ENCODE measurements at regions not wholly inside any gene's neighbourhood (a gene's known extent, or its start where the extent isn't known, plus 50 kb on each side); places are given as distances from the start of the nearest gene placed in this dataset.

DNA sequence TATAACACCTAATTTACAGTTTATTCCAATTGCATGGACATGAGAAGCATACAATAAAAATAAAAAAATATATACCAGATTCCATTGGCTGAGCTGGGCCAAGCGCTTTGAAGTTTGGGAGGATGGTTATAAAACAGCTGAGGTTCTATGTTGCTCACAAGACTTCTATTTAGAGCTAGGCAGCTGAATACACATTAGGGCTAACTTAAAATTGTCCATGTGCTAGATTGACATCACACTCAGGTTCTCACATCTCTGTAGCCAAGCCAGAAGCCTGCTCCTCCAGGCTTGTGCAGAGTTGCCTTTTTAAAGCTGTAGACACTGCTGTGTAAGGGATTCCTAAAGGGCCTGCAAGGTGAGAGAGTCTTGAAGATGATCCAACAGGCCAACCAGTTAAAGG is 871.1 kb upstream of the FANCL start:
- DNase-seq, result no peak

DNA sequence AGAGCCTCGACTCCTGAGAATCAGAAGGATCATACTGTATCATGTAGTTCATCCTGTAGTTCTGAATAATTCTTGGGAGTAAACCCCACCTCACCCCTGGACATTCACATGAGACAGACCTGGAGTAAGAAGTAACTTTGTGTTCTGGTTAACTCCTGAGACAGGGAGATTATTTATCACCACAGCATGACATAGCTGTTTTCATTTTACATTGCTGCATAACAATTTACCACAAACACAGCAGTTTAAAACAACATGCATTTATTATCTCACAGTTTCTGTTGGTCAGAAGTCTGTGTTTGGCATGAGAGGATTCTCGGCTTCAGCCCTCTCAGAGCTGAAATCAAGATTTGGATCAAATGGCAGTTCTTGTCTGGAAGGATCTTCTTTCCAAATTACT is 855.8 kb upstream of the FANCL start:
- Mint-ChIP-seq H3K36me3 (no peaks in the 10 kb centered on the region), H3K4me3 (no peak overlapping the region), H3K27me3 (ENCODE audit: low read depth in 3 of 3) (peaks cover 2 to 5% (median 4%) of the 10 kb centered on the region in 3 donors), H3K9me3 (peaks cover 3 to 51% (median 14%) of the 10 kb centered on the region in 6 donors), H3K4me1 (no peaks in the 10 kb centered on the region), H3K27ac (no peak overlapping the region)
- DNase-seq, result no peak

More for the DNA sequence above, 871.1 kb upstream of the FANCL start:
- Mint-ChIP-seq H3K27me3 (ENCODE audit: low read depth in 3 of 3) (peaks cover 0 to 2% (median 0%) of the 10 kb centered on the region in 3 donors), H3K27ac (no peak overlapping the region), H3K4me1 (no peaks in the 10 kb centered on the region), H3K9me3 (peaks cover 0 to 8% (median 1%) of the 10 kb centered on the region in 6 donors), H3K4me3 (no peak overlapping the region), H3K36me3 (peaks cover 0 to 3% (median 0%) of the 10 kb centered on the region in 3 donors)

DNA sequence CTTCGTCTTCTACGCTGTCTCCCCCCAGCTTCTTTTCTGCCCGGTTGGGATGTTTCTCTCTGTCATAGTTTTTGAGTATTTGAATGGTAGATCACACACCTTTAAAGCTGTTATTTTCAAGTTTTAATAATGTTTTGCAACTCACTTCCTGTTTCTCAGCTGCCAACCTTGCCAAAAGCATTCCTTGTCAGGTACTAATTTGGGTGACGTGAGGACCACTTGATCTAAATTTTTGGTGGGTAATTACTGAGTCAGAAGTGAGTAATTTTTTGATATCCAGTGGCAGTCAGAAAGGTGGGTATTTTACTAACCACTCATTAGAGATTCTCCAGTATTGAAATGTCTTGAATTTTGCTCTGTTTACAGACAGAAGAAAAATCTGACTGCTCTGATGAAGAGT is 852.4 kb upstream of the FANCL start:
- Mint-ChIP-seq H3K9me3 (peaks cover 3 to 41% (median 11%) of the 10 kb centered on the region in 6 donors), H3K4me3 (no peak overlapping the region), H3K27ac (no peak overlapping the region), H3K36me3 (no peaks in the 10 kb centered on the region), H3K4me1 (no peaks in the 10 kb centered on the region), H3K27me3 (ENCODE audit: low read depth in 3 of 3) (peaks cover 0 to 3% (median 1%) of the 10 kb centered on the region in 3 donors)
- no peak for DNase-seq

DNA sequence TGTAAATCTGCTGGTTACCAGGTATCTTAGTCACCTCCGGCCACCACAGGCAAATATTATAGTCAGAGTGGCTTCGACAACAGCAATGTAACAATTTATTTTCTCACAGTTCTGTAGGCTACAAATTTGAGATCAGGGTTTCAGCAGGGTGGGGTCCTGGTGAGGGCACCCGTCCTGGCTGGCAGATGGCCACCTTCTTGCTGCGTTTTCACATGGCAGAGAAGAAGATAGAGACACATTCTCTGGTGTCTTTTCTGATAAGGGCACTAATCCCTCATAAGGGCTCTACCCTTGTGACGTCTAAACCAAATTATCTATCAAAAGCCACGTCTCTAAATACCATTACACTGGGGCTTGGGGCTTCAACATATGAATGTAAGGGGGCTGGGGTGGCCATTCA is 843.2 kb upstream of the FANCL start:
- no peaks in the 10 kb centered on the region for H3K36me3 Mint-ChIP-seq
- H3K4me3 Mint-ChIP-seq, result no peak overlapping the region
- DNase-seq, result no peak
- H3K27me3 Mint-ChIP-seq (ENCODE audit: low read depth in 3 of 3), result no peaks in the 10 kb centered on the region
- peaks cover 0 to 11% (median 0%) of the 10 kb centered on the region in 6 donors for H3K9me3 Mint-ChIP-seq
- H3K4me1 Mint-ChIP-seq, result no peaks in the 10 kb centered on the region
- H3K27ac Mint-ChIP-seq, result no peak overlapping the region

DNA sequence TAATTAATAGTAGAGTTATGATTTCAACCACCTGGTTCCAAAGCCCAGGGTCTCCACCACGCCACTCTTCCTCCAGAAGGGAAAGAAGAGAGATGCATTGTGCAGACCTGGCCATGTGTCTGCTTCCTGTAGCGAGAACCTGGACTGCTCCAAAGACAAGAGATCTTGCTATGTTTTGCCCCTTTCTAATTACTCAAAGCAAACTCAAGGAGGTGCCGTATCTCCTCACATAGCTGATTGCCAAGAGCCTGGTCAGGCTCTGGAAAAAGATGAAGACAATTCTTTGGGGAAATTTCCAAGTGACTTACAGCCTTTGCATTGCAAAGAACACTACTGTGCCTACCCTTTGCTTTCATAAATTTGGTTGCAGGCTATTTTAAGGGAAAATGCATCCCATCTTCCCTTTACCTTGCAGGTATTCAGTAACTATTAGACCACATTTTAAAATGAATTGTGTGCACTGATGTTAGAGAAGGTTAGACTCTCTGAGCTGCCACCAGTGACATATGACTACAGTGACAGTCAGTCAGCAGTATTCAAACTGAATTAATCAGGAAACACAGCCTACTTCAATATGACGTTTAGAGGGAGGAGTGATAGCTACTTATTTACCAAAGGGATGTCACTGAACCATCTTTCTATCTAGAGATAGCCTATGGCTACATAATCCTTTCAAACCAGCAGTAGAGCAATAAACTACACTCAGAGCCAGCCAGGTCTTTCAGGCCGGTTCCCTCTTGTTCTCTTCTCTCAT is 842.1 kb upstream of the FANCL start:
- H3K27ac Mint-ChIP-seq, result no peak overlapping the region
- no peaks in the 10 kb centered on the region for H3K4me1 Mint-ChIP-seq
- no peak for DNase-seq
- H3K4me3 Mint-ChIP-seq, result no peak overlapping the region
- no peaks in the 10 kb centered on the region for H3K27me3 Mint-ChIP-seq (ENCODE audit: low read depth in 3 of 3)
- no peaks in the 10 kb centered on the region for H3K36me3 Mint-ChIP-seq
- peaks cover 0 to 18% (median 1%) of the 10 kb centered on the region in 6 donors for H3K9me3 Mint-ChIP-seq

DNA sequence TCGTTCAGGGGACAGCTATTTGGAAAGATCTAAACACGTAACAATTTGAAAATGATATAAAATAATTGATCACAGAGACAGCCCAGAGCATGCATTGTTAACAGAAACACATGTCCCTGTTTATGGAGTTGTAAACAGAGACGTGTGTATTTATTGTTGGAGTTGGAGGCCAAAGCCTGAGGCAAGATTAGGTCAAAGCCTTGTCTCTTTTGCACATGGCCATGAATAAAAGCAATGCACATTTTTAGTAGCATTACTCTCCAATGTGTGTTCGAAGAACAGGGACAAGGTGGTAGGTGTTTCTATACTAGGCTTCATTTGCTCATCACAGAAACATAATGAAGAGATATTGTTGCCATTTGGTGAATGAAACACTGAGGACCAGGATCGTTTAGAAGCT is 841.5 kb upstream of the FANCL start:
- H3K9me3 Mint-ChIP-seq, result peaks cover 0 to 18% (median 1%) of the 10 kb centered on the region in 6 donors
- no peak overlapping the region for H3K27ac Mint-ChIP-seq
- H3K27me3 Mint-ChIP-seq (ENCODE audit: low read depth in 3 of 3), result no peaks in the 10 kb centered on the region
- DNase-seq, result no peak
- H3K4me3 Mint-ChIP-seq, result no peak overlapping the region
- no peaks in the 10 kb centered on the region for H3K4me1 Mint-ChIP-seq
- no peaks in the 10 kb centered on the region for H3K36me3 Mint-ChIP-seq

DNA sequence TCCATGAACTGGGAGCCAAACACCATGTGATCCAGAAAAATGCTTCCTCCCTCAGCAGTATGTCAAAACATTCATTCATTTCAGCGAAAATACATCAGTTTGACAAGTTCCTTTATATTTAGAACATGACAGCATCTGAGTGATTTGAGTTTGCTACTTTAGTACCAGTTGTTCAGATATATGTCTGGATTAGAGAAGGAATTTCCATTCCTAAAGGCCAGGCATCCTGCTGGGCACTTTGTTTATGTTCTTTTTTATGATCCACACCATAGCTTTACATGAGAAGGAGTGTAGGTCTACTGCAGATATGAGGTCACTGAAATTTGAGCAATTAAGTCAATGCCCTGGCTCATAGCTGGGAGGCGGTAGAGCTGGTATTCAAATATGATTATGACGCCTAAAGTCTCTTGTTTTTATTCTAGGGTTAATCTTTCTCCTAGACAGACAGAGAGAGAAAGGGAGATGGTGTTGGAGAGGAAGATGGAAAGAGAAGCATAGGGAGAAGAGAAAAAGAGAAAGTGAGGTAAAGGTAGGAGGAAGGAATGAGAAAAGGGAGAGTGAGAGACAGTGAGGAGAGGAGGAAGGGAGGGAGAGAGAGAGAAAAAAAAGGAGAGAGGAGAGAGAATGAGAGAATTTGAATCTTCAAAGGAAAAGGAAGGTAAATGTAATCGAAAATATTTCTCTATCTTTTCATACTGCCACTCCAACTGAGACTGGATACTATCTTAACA is 839.5 kb upstream of the FANCL start:
- Mint-ChIP-seq H3K27me3 (ENCODE audit: low read depth in 3 of 3) (no peaks in the 10 kb centered on the region), H3K27ac (no peak overlapping the region), H3K36me3 (no peaks in the 10 kb centered on the region), H3K4me3 (no peak overlapping the region), H3K4me1 (no peaks in the 10 kb centered on the region), H3K9me3 (peaks cover 0 to 14% (median 1%) of the 10 kb centered on the region in 6 donors)
- no peak for DNase-seq

DNA sequence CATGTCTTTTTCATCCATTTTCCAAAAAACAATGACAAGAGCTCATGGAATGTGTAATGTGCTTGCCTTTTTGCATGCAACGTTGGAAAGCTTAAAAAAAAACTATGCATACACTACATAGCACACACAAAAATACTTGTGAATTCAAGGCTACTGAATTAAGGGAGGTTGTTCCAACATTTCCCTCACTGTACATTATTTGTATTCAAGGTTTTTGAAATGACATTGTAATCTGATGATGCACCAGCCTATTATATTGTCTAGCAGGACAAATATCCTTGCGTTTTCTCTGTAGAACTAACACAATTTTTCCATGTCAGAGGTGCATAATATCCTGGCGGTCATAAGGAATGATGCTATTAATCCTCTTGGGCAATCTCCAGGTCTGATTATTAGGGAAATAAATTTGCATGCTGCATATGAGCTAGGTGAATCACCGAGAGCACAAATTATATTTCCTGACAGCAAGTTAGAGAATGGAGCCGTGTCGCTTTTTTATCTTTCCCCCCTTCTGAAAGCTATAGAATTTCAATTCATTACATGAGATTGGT is 836.9 kb upstream of the FANCL start:
- H3K4me3 Mint-ChIP-seq, result no peak overlapping the region
- DNase-seq, result no peak
- peaks cover 0 to 14% (median 0%) of the 10 kb centered on the region in 6 donors for H3K9me3 Mint-ChIP-seq
- no peaks in the 10 kb centered on the region for H3K4me1 Mint-ChIP-seq
- H3K27me3 Mint-ChIP-seq (ENCODE audit: low read depth in 3 of 3), result no peaks in the 10 kb centered on the region
- no peaks in the 10 kb centered on the region for H3K36me3 Mint-ChIP-seq
- H3K27ac Mint-ChIP-seq, result no peak overlapping the region

DNA sequence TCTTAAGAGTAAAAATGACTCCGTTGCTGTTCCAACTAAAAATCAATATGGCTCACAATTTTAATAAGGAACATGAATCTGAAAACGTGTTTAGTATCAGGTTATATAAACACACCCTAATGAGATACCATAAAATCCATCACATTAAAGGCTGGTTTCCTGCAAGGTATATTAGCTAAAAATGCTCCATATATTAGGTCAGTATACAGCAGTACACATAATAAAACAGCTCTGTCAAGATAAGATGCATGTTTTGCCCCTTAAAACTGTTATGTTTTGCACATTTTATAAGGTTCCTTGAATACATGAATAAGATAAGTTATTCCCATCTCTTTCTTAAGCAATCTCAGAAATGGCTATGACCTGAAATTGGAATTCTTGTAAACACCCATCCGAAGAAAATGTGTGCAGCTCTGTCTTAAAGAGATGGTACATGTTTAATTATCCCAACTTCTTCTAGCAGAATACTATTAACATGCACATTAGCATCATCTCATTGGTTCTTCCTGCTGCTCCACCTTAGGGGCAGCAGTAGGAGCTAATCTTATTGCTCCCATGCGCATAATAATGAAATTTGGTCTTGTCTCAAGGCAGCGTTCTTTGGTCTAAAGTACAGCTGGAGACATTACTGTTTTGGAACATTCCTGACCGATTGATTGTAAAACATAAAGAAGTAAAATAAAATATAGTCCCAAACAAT is 836.1 kb upstream of the FANCL start:
- Mint-ChIP-seq H3K27me3 (ENCODE audit: low read depth in 3 of 3) (peaks cover 0 to 3% (median 2%) of the 10 kb centered on the region in 3 donors), H3K9me3 (peaks cover 0 to 17% (median 2%) of the 10 kb centered on the region in 6 donors), H3K4me3 (no peak overlapping the region), H3K36me3 (no peaks in the 10 kb centered on the region), H3K4me1 (no peaks in the 10 kb centered on the region), H3K27ac (no peak overlapping the region)
- no peak for DNase-seq

DNA sequence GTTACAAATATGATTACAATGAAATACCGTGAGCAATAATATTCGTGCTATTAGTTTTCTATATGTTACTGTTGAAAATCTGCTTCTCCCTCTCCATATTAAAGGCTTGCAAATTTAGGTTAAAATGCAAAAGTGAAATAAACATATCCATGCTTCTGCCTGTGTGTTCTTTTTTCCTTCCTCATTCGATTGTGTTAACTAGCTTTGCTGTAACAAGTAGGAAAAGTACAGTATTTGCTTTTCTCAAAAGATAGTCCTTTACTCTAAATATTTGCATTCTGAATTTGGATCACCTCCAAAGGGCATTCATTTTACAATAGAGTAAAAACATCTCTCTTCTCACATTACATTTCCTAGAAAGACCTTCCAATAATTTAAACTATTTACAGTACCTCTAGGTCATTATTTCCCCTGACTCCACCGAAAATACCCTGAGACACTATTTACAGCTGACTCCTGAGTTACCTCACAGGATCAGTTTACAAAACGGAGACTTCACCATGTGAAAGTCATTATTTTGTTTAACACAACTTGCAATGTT is 835.0 kb upstream of the FANCL start:
- no peaks in the 10 kb centered on the region for H3K4me1 Mint-ChIP-seq
- no peak for DNase-seq
- H3K27me3 Mint-ChIP-seq (ENCODE audit: low read depth in 3 of 3), result peaks cover 0 to 3% (median 2%) of the 10 kb centered on the region in 3 donors
- H3K36me3 Mint-ChIP-seq, result peaks cover 0 to 2% (median 0%) of the 10 kb centered on the region in 3 donors
- no peak overlapping the region for H3K27ac Mint-ChIP-seq
- peaks cover 2 to 18% (median 3%) of the 10 kb centered on the region in 6 donors for H3K9me3 Mint-ChIP-seq
- H3K4me3 Mint-ChIP-seq, result no peak overlapping the region

DNA sequence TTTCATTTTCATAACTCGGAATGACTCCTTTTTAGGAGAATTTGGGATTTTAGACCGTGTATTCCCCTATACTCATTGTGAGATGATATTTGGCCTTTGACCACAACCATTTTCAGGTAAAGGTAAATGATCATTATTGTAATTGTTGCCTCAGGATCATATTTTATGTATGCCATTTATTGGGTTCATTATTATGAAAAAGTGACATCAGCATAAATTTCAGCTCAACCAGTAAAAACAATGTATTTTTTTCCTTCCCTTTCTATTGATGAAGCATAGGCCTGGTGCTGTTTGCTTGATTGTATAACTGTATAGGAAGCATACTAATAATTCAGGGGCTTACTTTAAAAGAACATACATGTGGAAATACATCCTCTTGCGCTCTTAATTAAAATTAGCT is 832.9 kb upstream of the FANCL start:
- H3K27ac Mint-ChIP-seq, result no peak overlapping the region
- no peak for DNase-seq
- no peaks in the 10 kb centered on the region for H3K4me1 Mint-ChIP-seq
- no peak overlapping the region for H3K4me3 Mint-ChIP-seq
- peaks cover 0 to 3% (median 2%) of the 10 kb centered on the region in 3 donors for H3K27me3 Mint-ChIP-seq (ENCODE audit: low read depth in 3 of 3)
- peaks cover 0 to 3% (median 0%) of the 10 kb centered on the region in 3 donors for H3K36me3 Mint-ChIP-seq
- peaks cover 2 to 17% (median 7%) of the 10 kb centered on the region in 6 donors for H3K9me3 Mint-ChIP-seq

DNA sequence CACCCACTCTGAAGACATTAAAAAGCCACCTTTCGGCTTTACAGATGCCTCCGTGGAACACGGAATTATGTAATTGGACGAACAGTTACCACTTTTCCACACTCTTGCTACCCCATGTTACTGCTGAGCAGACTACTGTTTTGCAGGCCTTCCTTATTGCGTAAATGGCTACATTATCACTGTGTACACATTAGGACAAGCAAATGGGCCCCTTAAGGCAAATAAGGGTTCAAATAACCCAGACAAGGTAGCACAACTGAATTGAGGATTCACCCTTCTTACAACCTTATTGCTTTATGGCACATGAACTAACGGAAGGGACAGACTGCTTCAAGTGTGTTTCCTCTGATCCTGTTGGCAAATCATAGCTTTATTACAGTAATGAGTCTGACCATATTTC is 832.2 kb upstream of the FANCL start:
- Mint-ChIP-seq H3K36me3 (peaks cover 0 to 3% (median 0%) of the 10 kb centered on the region in 3 donors), H3K4me1 (no peaks in the 10 kb centered on the region), H3K9me3 (peaks cover 2 to 16% (median 6%) of the 10 kb centered on the region in 6 donors), H3K27ac (no peak overlapping the region), H3K4me3 (no peak overlapping the region), H3K27me3 (ENCODE audit: low read depth in 3 of 3) (peaks cover 0 to 3% (median 2%) of the 10 kb centered on the region in 3 donors)
- DNase-seq, result no peak

DNA sequence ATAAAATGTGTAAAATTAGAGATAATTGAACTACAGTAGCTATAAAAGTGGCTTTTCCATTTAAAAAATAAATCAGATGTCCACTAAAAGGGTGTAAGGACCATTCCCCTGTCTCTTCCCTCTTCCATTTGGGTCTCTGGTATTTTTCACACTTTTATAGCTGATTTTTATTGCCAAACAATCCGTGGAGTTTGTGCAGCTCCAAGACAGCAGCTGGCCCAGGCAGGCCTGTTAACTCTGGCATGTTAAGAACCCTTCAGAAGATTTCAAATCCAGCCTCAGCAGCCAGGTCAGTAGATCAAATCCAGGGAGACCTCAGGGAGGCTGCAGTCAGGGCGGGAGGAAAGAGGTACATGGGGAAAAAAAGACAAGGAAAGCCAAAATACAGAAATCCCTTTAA is 827.1 kb upstream of the FANCL start:
- peaks cover 2 to 21% (median 7%) of the 10 kb centered on the region in 6 donors for H3K9me3 Mint-ChIP-seq
- no peak for DNase-seq
- H3K36me3 Mint-ChIP-seq, result peaks cover 0 to 3% (median 0%) of the 10 kb centered on the region in 3 donors
- no peaks in the 10 kb centered on the region for H3K4me1 Mint-ChIP-seq
- no peak overlapping the region for H3K27ac Mint-ChIP-seq
- H3K4me3 Mint-ChIP-seq, result no peak overlapping the region
- peaks cover 0 to 3% (median 2%) of the 10 kb centered on the region in 3 donors for H3K27me3 Mint-ChIP-seq (ENCODE audit: low read depth in 3 of 3)

All from immature natural killer cell (primary cell).